ENCODE measurements at regions not wholly inside any gene's neighbourhood (a gene's known extent, or its start where the extent isn't known, plus 50 kb on each side); places are given as distances from the start of the nearest gene placed in this dataset.

DNA sequence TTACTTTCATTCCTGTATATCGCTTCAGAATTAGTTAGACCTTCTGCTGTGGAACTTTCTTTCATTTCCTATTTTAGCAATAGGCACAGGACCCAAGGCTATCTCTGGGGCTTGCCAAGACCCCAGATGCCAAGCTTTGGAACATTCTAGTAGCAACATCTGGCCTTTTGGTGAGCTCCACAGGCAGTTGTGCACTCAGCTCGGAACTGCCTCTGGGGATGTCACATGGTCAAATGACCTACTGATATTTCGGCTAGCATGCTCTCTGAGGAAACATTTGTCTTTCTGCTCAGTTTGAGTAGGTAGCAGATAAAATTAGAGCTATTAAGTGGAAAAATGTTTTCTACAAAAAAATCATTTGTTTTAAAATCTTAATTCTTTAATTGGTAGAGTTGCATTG lies 76.6 kb upstream of the ITGA4 start:
- Histone ChIP-seq H3K4ac (ENCODE audit: low read depth, low read length) (no peak overlapping the region), H3K4me1 (ENCODE audit: control insufficient read depth, insufficient read depth, low read length) (no peaks in the 10 kb centered on the region), H2AK5ac (ENCODE audit: low read depth, low read length) (no peak overlapping the region), H2BK120ac (ENCODE audit: low read depth, low read length) (no peak overlapping the region), H3K79me1 (ENCODE audit: low read depth in 1 of 2, low read length in 2 of 2) (no peaks in the 10 kb centered on the region), H2AFZ (replicated peaks; ENCODE audit: low read length, poor library complexity) (no peak overlapping the region), H4K8ac (ENCODE audit: low read depth in 2 of 2, low read length in 2 of 2) (no peak overlapping the region), H4K5ac (ENCODE audit: low read depth, low read length) (no peak overlapping the region), H3K14ac (replicated peaks; ENCODE audit: low read depth, low read length) (no peak overlapping the region), H3K4me2 (ENCODE audit: low read depth, low read length) (no peak overlapping the region), H3K23ac (ENCODE audit: low read depth, low read length) (no peak overlapping the region), H2AK9ac (replicated peaks; ENCODE audit: low read depth, low read length, poor library complexity) (no peak overlapping the region), H3K56ac (ENCODE audit: extremely low read depth, insufficient read depth, low read length) (no peak overlapping the region), H4K20me1 (ENCODE audit: insufficient read depth, low read length) (no peaks in the 10 kb centered on the region), H3K18ac (ENCODE audit: low read depth, low read length) (no peak overlapping the region), H4K91ac (ENCODE audit: insufficient read depth, low read depth, low read length) (no peak overlapping the region), H3K9me1 (ENCODE audit: insufficient read depth, low read length) (no peaks in the 10 kb centered on the region), H3K36me3 (ENCODE audit: control insufficient read depth, insufficient read depth, low read length) (no peaks in the 10 kb centered on the region), H3K9ac (ENCODE audit: low read depth, low read length) (no peak overlapping the region), H3K27ac (ENCODE audit: insufficient read depth, low read length) (no peak overlapping the region), H2BK15ac (ENCODE audit: low read depth, low read length) (no peak overlapping the region), H2BK5ac (ENCODE audit: low read depth, low read length, poor library complexity, severe bottlenecking) (no peak overlapping the region), H3K27me3 (ENCODE audit: control insufficient read depth, insufficient read depth, low read length) (peaks cover 2% of the 10 kb centered on the region; the same call in 1 of the 2 replicates), H2BK20ac (ENCODE audit: low read depth, low read length) (no peak overlapping the region), H3K9me3 (ENCODE audit: control insufficient read depth, insufficient read depth, low read length) (no peaks in the 10 kb centered on the region), H3K4me3 (ENCODE audit: insufficient read depth, low read depth, low read length) (no peak overlapping the region)
- dilution Hi-C loops (cut with HindIII; ENCODE audit: low sequenced_read_pairs, unreplicated experiment): no loop called here
- in situ Hi-C loops (cut with MboI; ENCODE audit: low sequenced_read_pairs): no loop called here
- BruUV-seq (replicated peaks): no TSS peak
- 80% methylated on average over 1 of the region's 3 CpGs; no CpG with 5 or more reads in 1 of the 2 experiments for WGBS, 2 experiments (ENCODE audit: extremely low coverage in 2 of 2, insufficient read length in 1 of 2)
- POLR2A ChIA-PET (ENCODE audit: unreplicated experiment): no interaction called here
- TF ChIP-seq RFX5 (IDR thresholded peaks at IDR 0.05; ENCODE audit: low read depth, low read length): no peak
- TF ChIP-seq BHLHE40 (IDR thresholded peaks at IDR 0.05; ENCODE audit: low read depth, low read length): no peak
- no peak for TF ChIP-seq RAD21 (IDR thresholded peaks at IDR 0.05; ENCODE audit: low read length)
- no peak for TF ChIP-seq CHD1 (IDR thresholded peaks at IDR 0.05; ENCODE audit: low read depth, low read length)
- no peak for TF ChIP-seq CEBPB (IDR thresholded peaks at IDR 0.05; ENCODE audit: low read depth, low read length)
- no peak for TF ChIP-seq FOS (IDR thresholded peaks at IDR 0.05; ENCODE audit: low read depth, low read length)
- no peak for TF ChIP-seq MAFK (IDR thresholded peaks at IDR 0.05; ENCODE audit: low read depth, low read length)
- DNase-seq (no peak), ATAC-seq (ENCODE audit: low read depth) (no peak)
- CTCF ChIA-PET: no interaction called here
- intact Hi-C loops (cut with micrococcal nuclease): no loop called here
